Lower lobe of right lung (tissue), 2 donors: ENCODE measurements at regions not wholly inside any gene's neighbourhood (a gene's known extent, or its start where the extent isn't known, plus 50 kb on each side); places are given as distances from the start of the nearest gene placed in this dataset.
"Not testable (repeated sequence)": the region's sequence is repeated elsewhere in the genome, so short reads cannot be mapped to it uniquely, and the experiment has no call there.

Experiments
- ATAC-seq, 2 donors: fragments of 200-7000 bp; cut with Tn5 transposase; one replicate each; pipeline ENCODE4 v1.9.1; 2020 to 2022; ENCODE audit warnings: mild to moderate bottlenecking in 2 of 2, moderate library complexity in 2 of 2
- DNase-seq: peaks from one replicate; pipeline ENCODE4 v3.0.0-alpha.2; 2020
- H3K27ac ChIP-seq: fragments of 200-600 bp; one replicate; pipeline ENCODE4 v1.8.0; 2022
- H3K27me3 ChIP-seq: fragments of 200-600 bp; one replicate; pipeline ENCODE4 v1.8.0; 2022; ENCODE audit warnings: low read depth
- H3K36me3 ChIP-seq: fragments of 200-600 bp; one replicate; pipeline ENCODE4 v1.8.0; 2022; ENCODE audit warnings: mild to moderate bottlenecking
- H3K4me1 ChIP-seq: fragments of 200-600 bp; one replicate; pipeline ENCODE4 v1.8.0; 2022
- H3K4me3 ChIP-seq: fragments of 200-600 bp; one replicate; pipeline ENCODE4 v1.8.0; 2022; ENCODE audit warnings: mild to moderate bottlenecking
- H3K9me3 ChIP-seq: fragments of 200-600 bp; one replicate; pipeline ENCODE4 v1.8.0; 2022
- CTCF ChIP-seq: fragments of 200-600 bp; IDR thresholded peaks from one replicate; pipeline ENCODE4 v1.8.0; 2022; ENCODE audit warnings: antibody characterized with exemption, mild to moderate bottlenecking
- intact Hi-C: fragments of 100-400 bp; cut with DNase I; formaldehyde crosslinking; loops from one replicate; pipeline ENCODE4 v1.11.0; 2022
- donor health status: DM: no; HTN: yes; CAD: no; lungs with severe emphysema.

GRCh38 chr1:74857676-74858075 lies 124.7 kb downstream of the TYW3 start:
- H3K36me3 ChIP-seq = no peaks in the 10 kb centered on the region
- no peak overlapping the region for H3K27ac ChIP-seq
- H3K4me3 ChIP-seq = no peak overlapping the region
- no peaks in the 10 kb centered on the region for H3K4me1 ChIP-seq
- no peak for TF ChIP-seq CTCF
- no peak for DNase-seq
- no peak for ATAC-seq
- no peaks in the 10 kb centered on the region for H3K9me3 ChIP-seq
- intact Hi-C loops = no loop called here
- no peaks in the 10 kb centered on the region for H3K27me3 ChIP-seq

DNA sequence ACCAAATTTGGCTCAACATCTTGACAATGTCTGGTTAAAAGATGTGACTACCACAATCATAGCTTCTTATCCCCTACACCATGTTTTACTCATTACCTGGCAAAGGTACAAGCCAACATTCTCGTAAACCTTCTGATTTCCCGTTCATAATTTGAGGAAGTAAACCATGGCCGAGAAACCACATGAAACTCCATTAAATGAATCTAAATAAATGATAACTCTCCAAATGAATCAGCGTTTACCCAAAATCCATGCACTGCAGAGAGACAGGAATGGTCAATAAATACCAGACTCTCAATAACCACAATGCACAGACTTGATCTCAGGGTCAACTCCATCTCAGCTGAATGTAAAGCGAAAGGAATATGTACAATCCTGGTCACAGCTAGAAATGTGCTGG lies 125.2 kb downstream of the TYW3 start:
- Histone ChIP-seq H3K27ac (no peak overlapping the region), H3K9me3 (no peaks in the 10 kb centered on the region), H3K4me1 (no peaks in the 10 kb centered on the region), H3K27me3 (no peaks in the 10 kb centered on the region), H3K4me3 (no peak overlapping the region), H3K36me3 (no peaks in the 10 kb centered on the region)
- TF ChIP-seq CTCF = no peak
- DNase-seq (no peak), ATAC-seq (no peak)
- intact Hi-C loops = no loop called here

- peak in 1 of 2 donors; percentile 11 for ATAC-seq
- no peak for TF ChIP-seq CTCF
These were observed 128.9 kb downstream of the TYW3 start for GRCh38 chr1:74861867-74862266.

GRCh38 chr1:74869702-74870101 lies 136.8 kb downstream of the TYW3 start:
- no peak overlapping the region for H3K27ac ChIP-seq
- no peak overlapping the region for H3K4me3 ChIP-seq
- no peak for ATAC-seq
- TF ChIP-seq CTCF = no peak
- H3K27me3 ChIP-seq = no peaks in the 10 kb centered on the region
- H3K36me3 ChIP-seq = no peaks in the 10 kb centered on the region
- peaks cover 24% of the 10 kb centered on the region for H3K9me3 ChIP-seq
- no peaks in the 10 kb centered on the region for H3K4me1 ChIP-seq
- intact Hi-C loops = no loop called here
- no peak for DNase-seq

More at GRCh38 chr1:74861867-74862266, 128.9 kb downstream of the TYW3 start:
- Histone ChIP-seq H3K4me3 (no peak overlapping the region), H3K36me3 (no peaks in the 10 kb centered on the region), H3K27me3 (no peaks in the 10 kb centered on the region), H3K4me1 (no peaks in the 10 kb centered on the region), H3K9me3 (peaks cover 15% of the 10 kb centered on the region), H3K27ac (no peak overlapping the region)
- no peak for DNase-seq
- intact Hi-C loops = no loop called here

GRCh38 chr1:74877366-74877765 lies 144.4 kb downstream of the TYW3 start:
- H3K9me3 ChIP-seq, H3K27ac ChIP-seq, H3K4me1 ChIP-seq, H3K4me3 ChIP-seq, H3K36me3 ChIP-seq, intact Hi-C loops, ATAC-seq, H3K27me3 ChIP-seq: not testable (repeated sequence)
- DNase-seq = peak; percentile 28

- Histone ChIP-seq H3K4me3 (no peak overlapping the region), H3K27me3 (no peaks in the 10 kb centered on the region), H3K4me1 (no peaks in the 10 kb centered on the region), H3K9me3 (no peaks in the 10 kb centered on the region), H3K27ac (no peak overlapping the region), H3K36me3 (no peaks in the 10 kb centered on the region)
- no peak for TF ChIP-seq CTCF
- DNase-seq = no peak
- no peak for ATAC-seq
- intact Hi-C loops = no loop called here
These were observed 162.5 kb downstream of the TYW3 start for GRCh38 chr1:74895411-74895810.
